Activated naive CD8-positive, alpha-beta T cell treated with anti-CD3 and anti-CD28 coated beads, Interleukin-2, amount 50 U/mL, for 24 hours (primary cell): ENCODE measurements at regions not wholly inside any gene's neighbourhood (a gene's known extent, or its start where the extent isn't known, plus 50 kb on each side); places are given as distances from the start of the nearest gene placed in this dataset.
"Not testable (repeated sequence)": the region's sequence is repeated elsewhere in the genome, so short reads cannot be mapped to it uniquely, and the experiment has no call there.

ENCODE experiments used
- ATAC-seq: fragments of 150-1000 bp; cut with Tn5 transposase; one replicate; pipeline ENCODE4 v1.10.0; 2021
- DNase-seq: peaks from one replicate; pipeline ENCODE4 v3.0.0; 2021
- H3K27ac Mint-ChIP-seq: one replicate; pipeline ENCODE4 v1.8.0; 2021; ENCODE audit warnings: mild to moderate bottlenecking, mixed read lengths
- H3K27me3 Mint-ChIP-seq: one replicate; pipeline ENCODE4 v1.8.0; 2021; ENCODE audit warnings: mixed read lengths
- H3K36me3 Mint-ChIP-seq: one replicate; pipeline ENCODE4 v1.8.0; 2021; ENCODE audit warnings: low read depth, mixed read lengths
- H3K4me1 Mint-ChIP-seq: one replicate; pipeline ENCODE4 v1.8.0; 2021; ENCODE audit warnings: mixed read lengths
- H3K4me3 Mint-ChIP-seq: one replicate; pipeline ENCODE4 v1.8.0; 2021; ENCODE audit warnings: mild to moderate bottlenecking, moderate library complexity, mixed read lengths
- H3K9me3 Mint-ChIP-seq: one replicate; pipeline ENCODE4 v1.8.0; 2021; ENCODE audit warnings: mixed read lengths

DNA sequence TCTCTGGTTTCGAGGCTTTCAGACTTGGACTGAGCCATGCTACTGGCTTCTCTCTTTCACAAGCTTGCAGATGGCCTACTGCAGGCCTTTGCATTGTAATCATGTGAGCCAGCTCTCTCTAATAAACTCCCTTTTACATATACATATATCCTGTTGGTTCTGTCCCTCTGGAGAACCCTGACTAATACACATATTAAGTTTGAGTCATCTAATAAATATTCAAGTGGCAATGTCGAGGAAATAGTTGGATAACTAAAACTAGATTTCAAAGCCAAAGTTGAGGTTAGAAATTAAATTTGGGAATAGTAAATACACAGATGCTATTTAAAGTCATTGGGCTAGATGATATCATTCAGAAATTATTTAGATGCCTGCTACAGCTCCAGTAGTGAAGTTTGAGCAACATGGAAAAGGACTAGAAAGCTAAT is 1343.4 kb downstream of the GRIK2 start:
- no peaks in the 10 kb centered on the region for H3K27me3 Mint-ChIP-seq
- no peak for DNase-seq
- no peak for ATAC-seq
- no peak overlapping the region for H3K27ac Mint-ChIP-seq
- no peaks in the 10 kb centered on the region for H3K36me3 Mint-ChIP-seq
- no peak overlapping the region for H3K4me3 Mint-ChIP-seq
- no peaks in the 10 kb centered on the region for H3K4me1 Mint-ChIP-seq
- peaks cover 12% of the 10 kb centered on the region for H3K9me3 Mint-ChIP-seq

DNA sequence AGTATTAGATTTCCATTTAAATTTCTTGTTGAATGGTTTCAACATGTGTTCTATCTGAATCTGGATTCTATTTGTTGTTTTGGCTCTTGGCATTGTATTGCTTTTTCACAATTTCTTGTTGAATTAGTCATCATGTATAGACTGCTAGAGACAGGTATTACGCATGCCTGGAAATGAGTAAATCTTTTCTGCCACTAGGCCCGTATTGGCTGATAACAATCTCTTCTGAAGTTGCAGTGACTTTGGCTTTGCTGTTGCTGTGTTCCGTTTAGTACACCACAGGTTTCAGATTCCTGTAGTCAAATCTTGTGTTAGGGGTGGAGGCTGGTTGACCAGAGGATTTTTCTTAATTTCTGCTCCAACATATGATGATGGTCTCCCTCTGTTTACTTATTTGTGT is 1339.4 kb downstream of the GRIK2 start:
- DNase-seq (no peak), ATAC-seq (no peak)
- Mint-ChIP-seq H3K27ac (no peak overlapping the region), H3K4me1 (no peaks in the 10 kb centered on the region), H3K9me3 (peaks cover 12% of the 10 kb centered on the region), H3K36me3 (no peaks in the 10 kb centered on the region), H3K27me3 (no peaks in the 10 kb centered on the region), H3K4me3 (no peak overlapping the region)

DNA sequence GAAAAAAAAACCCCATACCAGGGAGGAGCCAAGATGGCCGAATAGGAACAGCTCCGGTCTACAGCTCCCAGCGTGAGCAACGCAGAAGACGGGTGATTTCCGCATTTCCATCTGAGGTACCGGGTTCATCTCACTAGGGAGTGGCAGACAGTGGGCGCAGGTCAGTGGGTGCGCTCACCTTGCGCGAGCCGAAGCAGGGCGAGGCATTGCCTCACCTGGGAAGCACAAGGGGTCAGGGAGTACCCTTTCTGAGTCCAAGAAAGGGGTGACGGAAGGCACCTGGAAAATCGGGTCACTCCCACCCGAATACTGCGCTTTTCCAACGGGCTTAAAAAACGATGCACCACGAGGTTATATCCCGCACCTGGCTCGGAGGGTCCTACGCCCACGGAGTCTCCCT is 1328.6 kb downstream of the GRIK2 start:
- H3K9me3 Mint-ChIP-seq, ATAC-seq, H3K4me3 Mint-ChIP-seq, H3K4me1 Mint-ChIP-seq, H3K36me3 Mint-ChIP-seq, H3K27ac Mint-ChIP-seq, DNase-seq, H3K27me3 Mint-ChIP-seq: not testable (repeated sequence)

DNA sequence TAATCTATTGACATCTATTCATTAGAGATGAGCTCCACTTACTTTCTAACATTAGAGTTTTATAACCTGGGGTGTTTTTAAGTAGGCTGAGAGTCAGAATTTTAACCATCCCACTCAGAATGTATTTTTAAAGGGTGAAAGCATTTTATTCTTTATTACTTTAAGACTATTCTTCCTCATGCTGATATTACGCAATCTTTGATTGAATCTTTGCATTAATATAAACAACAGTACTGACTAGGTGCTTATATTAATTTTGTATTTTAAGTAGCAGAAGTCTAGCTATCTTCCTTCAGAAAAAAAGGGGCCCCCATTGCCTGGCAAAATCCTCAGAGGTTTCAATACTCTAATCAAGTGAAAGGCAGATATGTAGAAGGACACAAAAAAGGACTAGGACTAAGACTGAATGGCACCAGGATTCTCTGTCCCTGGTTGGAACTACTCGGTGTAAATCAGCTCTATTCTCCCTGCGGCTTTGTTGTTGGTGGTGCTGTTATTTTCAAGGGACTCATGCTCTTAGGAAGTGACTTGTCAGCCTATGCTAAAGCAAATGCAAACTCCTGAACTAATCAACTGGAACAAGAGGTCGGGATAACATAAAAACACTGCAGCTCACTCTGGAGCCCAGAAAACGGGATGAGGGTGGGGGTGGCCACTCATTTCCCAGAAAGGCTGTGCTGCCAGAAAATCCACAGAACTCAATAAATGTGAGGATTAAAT is 1324.4 kb downstream of the GRIK2 start:
- Mint-ChIP-seq H3K9me3 (peaks cover 7% of the 10 kb centered on the region), H3K27ac (no peak overlapping the region), H3K36me3 (no peaks in the 10 kb centered on the region), H3K27me3 (no peaks in the 10 kb centered on the region), H3K4me3 (no peak overlapping the region), H3K4me1 (no peaks in the 10 kb centered on the region)
- no peak for ATAC-seq
- DNase-seq = no peak

DNA sequence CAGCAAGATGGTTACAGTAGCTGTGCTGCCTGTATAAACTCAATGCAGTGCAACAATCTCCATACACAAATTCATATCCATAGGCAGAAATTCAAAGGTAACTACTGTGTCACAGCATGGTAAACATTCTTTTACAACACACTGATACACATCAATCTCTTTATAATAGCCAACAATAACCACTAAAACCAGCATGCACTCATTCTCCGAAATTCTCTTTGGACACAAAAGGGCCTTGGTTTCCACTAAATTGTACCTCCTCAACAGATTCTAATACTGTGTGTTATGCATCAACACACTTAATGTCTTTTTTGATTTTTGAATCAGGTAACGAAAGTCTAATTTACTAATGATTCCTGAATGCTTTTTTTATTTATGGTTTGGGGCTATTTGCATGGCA is 1323.7 kb downstream of the GRIK2 start:
- Mint-ChIP-seq H3K4me3 (no peak overlapping the region), H3K27me3 (no peaks in the 10 kb centered on the region), H3K36me3 (no peaks in the 10 kb centered on the region), H3K9me3 (peaks cover 7% of the 10 kb centered on the region), H3K27ac (no peak overlapping the region), H3K4me1 (no peaks in the 10 kb centered on the region)
- ATAC-seq = no peak
- DNase-seq = no peak

- DNase-seq (no peak), ATAC-seq (no peak)
- Mint-ChIP-seq H3K27me3 (no peaks in the 10 kb centered on the region), H3K4me3 (no peak overlapping the region), H3K36me3 (no peaks in the 10 kb centered on the region), H3K27ac (no peak overlapping the region), H3K4me1 (no peaks in the 10 kb centered on the region), H3K9me3 (peaks cover 4% of the 10 kb centered on the region)
Observed at GRCh38 chr6:102701019-102701418, 1307.5 kb downstream of the GRIK2 start.

- Mint-ChIP-seq H3K27me3 (no peaks in the 10 kb centered on the region), H3K36me3 (no peaks in the 10 kb centered on the region), H3K27ac (no peak overlapping the region), H3K4me3 (no peak overlapping the region), H3K9me3 (no peaks in the 10 kb centered on the region), H3K4me1 (no peaks in the 10 kb centered on the region)
- ATAC-seq = no peak
- no peak for DNase-seq
Observed at GRCh38 chr6:102686461-102686860, 1293.0 kb downstream of the GRIK2 start.

- Mint-ChIP-seq H3K4me3 (no peak overlapping the region), H3K27me3 (no peaks in the 10 kb centered on the region), H3K27ac (no peak overlapping the region), H3K4me1 (no peaks in the 10 kb centered on the region), H3K9me3 (no peaks in the 10 kb centered on the region), H3K36me3 (no peaks in the 10 kb centered on the region)
- no peak for ATAC-seq
- no peak for DNase-seq
Observed at GRCh38 chr6:102680413-102680812, 1286.9 kb downstream of the GRIK2 start.

DNA sequence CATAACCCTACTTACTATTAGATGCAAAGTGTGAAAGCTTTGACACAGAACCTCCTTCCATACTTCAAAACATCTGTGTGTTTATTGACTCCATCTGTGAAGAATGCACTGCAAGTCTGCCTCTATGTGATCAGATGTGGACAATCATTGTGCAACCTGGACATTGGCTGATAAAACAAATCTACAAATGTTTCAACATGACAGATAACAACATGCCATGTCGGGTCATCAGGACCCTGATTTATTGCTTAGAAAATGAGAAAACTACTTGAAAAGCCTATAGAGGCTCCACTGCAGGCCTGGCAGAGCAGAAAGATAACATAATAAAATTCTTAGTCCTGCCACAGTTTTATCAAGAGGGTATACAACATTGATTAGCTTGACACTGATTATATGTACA is 1286.4 kb downstream of the GRIK2 start:
- no peak overlapping the region for H3K27ac Mint-ChIP-seq
- no peaks in the 10 kb centered on the region for H3K36me3 Mint-ChIP-seq
- DNase-seq (no peak), ATAC-seq (no peak)
- no peaks in the 10 kb centered on the region for H3K4me1 Mint-ChIP-seq
- no peaks in the 10 kb centered on the region for H3K9me3 Mint-ChIP-seq
- H3K27me3 Mint-ChIP-seq = no peaks in the 10 kb centered on the region
- H3K4me3 Mint-ChIP-seq = no peak overlapping the region

DNA sequence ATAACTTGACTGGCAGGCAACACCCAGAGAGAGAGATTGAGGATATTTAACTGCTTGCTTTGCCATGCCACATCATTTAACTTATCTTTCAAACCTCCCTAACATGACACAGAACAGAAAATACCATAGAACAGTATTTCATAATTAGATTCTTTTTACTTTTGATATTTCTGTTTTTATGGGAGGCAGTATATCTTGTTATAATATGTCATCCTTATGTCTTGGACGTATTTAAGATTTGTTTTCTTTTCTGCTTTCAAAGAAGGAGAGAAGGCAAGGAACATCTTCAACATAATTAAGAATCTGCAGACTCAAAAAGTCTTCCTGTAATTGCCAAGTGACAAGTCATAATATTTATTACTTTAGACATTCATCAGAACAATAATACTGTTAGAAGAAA is 1283.7 kb downstream of the GRIK2 start:
- no peak overlapping the region for H3K4me3 Mint-ChIP-seq
- H3K4me1 Mint-ChIP-seq = no peaks in the 10 kb centered on the region
- H3K27me3 Mint-ChIP-seq = no peaks in the 10 kb centered on the region
- ATAC-seq (no peak), DNase-seq (no peak)
- H3K9me3 Mint-ChIP-seq = peaks cover 6% of the 10 kb centered on the region
- H3K27ac Mint-ChIP-seq = no peak overlapping the region
- no peaks in the 10 kb centered on the region for H3K36me3 Mint-ChIP-seq

GRCh38 chr6:102670735-102671134 is 1277.2 kb downstream of the GRIK2 start:
- H3K27ac Mint-ChIP-seq = no peak overlapping the region

DNA sequence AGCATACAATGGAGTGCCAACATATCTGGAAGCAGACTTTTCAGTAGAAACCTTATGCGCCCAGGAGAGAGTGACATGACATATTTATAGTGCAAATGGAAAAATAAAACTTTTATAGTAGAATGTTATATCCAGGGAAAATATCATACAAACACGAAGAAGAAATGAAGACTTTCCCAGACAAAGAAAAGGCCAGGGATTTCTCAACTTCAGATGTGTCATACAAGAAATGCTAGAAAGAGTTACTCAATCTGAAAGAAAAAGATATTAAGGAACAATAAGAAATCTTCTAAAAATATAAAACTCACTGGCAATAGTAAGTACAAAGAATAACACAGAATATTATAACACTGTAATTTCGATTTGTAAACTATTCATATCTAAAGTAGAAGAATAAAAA is 1269.3 kb downstream of the GRIK2 start:
- no peak for ATAC-seq
- no peak overlapping the region for H3K4me3 Mint-ChIP-seq
- no peaks in the 10 kb centered on the region for H3K27me3 Mint-ChIP-seq
- H3K27ac Mint-ChIP-seq = no peak overlapping the region
- H3K9me3 Mint-ChIP-seq = peaks cover 3% of the 10 kb centered on the region
- DNase-seq = no peak
- H3K4me1 Mint-ChIP-seq = no peaks in the 10 kb centered on the region
- H3K36me3 Mint-ChIP-seq = no peaks in the 10 kb centered on the region

More at GRCh38 chr6:102670735-102671134, 1277.2 kb downstream of the GRIK2 start:
- no peaks in the 10 kb centered on the region for H3K27me3 Mint-ChIP-seq
- no peak overlapping the region for H3K4me3 Mint-ChIP-seq
- DNase-seq = no peak
- H3K4me1 Mint-ChIP-seq = no peaks in the 10 kb centered on the region
- H3K9me3 Mint-ChIP-seq = peaks cover 10% of the 10 kb centered on the region
- no peaks in the 10 kb centered on the region for H3K36me3 Mint-ChIP-seq
- no peak for ATAC-seq

DNA sequence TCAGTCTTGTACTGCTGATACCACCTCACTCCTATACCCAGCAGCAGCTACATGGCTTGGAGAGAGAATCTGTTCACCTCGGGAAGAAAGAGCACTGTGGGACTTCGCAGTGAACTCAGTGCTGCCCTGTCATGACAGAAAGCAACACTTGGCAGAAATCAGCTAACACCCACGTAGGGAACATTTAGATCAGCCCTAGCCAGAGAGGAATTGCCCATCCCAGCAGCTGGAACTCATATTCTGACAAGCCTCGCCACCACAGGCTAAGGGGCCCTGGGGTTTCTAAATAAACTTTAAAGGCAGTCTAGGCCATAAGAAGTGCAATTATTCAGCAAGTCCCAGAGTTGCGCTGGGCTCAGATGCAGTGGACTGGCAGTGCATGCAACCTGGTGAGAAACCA is 1266.8 kb downstream of the GRIK2 start:
- Mint-ChIP-seq H3K4me3 (no peak overlapping the region), H3K9me3 (peaks cover 7% of the 10 kb centered on the region), H3K4me1 (no peaks in the 10 kb centered on the region), H3K27me3 (no peaks in the 10 kb centered on the region), H3K36me3 (no peaks in the 10 kb centered on the region), H3K27ac (no peak overlapping the region)
- ATAC-seq (no peak), DNase-seq (no peak)

DNA sequence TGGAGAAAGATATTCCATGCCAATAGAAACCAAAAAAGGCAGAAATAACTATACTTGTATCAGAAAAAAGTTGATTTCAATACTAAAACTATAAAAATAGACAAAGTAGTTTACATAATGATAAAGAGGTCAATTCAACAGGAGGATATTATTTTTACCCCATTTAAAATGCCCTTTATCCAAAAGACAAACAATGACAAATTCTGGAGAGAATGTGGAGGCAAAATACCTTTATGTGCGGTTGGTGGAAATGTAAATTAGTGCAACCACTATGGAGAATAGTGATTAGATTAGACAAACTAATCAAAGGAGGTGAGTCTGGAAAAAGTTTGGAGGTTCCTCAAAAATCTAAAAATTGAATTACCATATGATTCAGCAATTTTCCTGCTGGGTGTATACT is 1262.3 kb downstream of the GRIK2 start:
- Mint-ChIP-seq H3K36me3 (no peaks in the 10 kb centered on the region), H3K27me3 (no peaks in the 10 kb centered on the region), H3K9me3 (peaks cover 11% of the 10 kb centered on the region), H3K4me1 (no peaks in the 10 kb centered on the region), H3K4me3 (no peak overlapping the region), H3K27ac (no peak overlapping the region)
- ATAC-seq = no peak
- DNase-seq = no peak

GRCh38 chr6:102641426-102641825 is 1247.9 kb downstream of the GRIK2 start:
- DNase-seq (no peak), ATAC-seq (no peak)
- H3K9me3 Mint-ChIP-seq = peaks cover 11% of the 10 kb centered on the region
- H3K4me1 Mint-ChIP-seq = no peaks in the 10 kb centered on the region
- no peaks in the 10 kb centered on the region for H3K36me3 Mint-ChIP-seq
- no peak overlapping the region for H3K27ac Mint-ChIP-seq
- no peaks in the 10 kb centered on the region for H3K27me3 Mint-ChIP-seq
- H3K4me3 Mint-ChIP-seq = no peak overlapping the region

DNA sequence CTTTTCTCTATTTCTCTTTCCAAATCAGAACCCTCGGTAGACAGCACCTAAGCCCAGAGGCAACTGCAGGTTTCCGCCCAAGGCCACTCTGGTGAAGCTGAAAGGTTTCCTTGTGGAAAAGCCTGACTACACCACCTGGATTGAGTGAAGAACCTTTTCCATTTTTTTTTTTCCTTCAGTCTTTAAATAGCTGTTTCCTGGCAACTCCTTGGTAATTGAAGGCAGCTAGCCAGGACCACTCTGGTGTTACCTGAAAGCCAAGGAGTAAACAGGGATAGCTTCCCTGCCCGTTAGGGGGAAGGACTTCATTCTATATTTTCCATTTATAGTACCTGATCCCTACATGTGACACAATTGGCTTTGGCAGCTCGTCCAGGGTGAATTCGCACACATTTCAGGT is 1238.4 kb downstream of the GRIK2 start:
- Mint-ChIP-seq H3K4me3 (no peak overlapping the region), H3K4me1 (no peaks in the 10 kb centered on the region), H3K27me3 (no peaks in the 10 kb centered on the region), H3K36me3 (no peaks in the 10 kb centered on the region), H3K9me3 (no peaks in the 10 kb centered on the region), H3K27ac (no peak overlapping the region)
- DNase-seq (no peak), ATAC-seq (no peak)
